HG02852 (cell line): ENCODE measurements at regions not wholly inside any gene's neighbourhood (a gene's known extent, or its start where the extent isn't known, plus 50 kb on each side); places are given as distances from the start of the nearest gene placed in this dataset.

Experiments used
- ATAC-seq: cut with Tn5 transposase; IDR thresholded peaks from one replicate; pipeline ENCODE4 v1.9.1; 2021; ENCODE audit warnings: mild to moderate bottlenecking, moderate library complexity; ENCODE audit not compliant: unreplicated experiment

GRCh38 chr6:139832493-139833305 lies 458.3 kb upstream of the CITED2 start:
- ATAC-seq: no peak

DNA sequence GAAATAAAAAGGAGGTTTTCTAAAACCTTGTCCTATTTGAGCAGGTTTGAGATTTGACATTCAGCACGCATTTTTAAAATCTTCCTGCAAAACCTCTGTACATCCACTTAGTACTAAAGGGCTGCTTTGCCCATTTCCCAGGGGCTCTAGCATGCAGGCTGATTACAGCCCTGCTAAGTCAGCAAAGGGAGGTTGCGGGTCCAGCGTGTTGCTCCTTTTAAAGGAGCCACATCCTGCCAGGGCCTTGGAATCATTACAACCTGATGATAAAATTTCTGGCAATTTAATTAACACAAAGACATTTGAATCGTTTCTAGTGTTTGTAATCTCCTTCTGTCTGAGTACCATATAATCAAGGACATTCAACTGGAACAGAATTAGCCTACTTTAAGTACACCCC lies 455.1 kb upstream of the CITED2 start:
- ATAC-seq: no peak

DNA sequence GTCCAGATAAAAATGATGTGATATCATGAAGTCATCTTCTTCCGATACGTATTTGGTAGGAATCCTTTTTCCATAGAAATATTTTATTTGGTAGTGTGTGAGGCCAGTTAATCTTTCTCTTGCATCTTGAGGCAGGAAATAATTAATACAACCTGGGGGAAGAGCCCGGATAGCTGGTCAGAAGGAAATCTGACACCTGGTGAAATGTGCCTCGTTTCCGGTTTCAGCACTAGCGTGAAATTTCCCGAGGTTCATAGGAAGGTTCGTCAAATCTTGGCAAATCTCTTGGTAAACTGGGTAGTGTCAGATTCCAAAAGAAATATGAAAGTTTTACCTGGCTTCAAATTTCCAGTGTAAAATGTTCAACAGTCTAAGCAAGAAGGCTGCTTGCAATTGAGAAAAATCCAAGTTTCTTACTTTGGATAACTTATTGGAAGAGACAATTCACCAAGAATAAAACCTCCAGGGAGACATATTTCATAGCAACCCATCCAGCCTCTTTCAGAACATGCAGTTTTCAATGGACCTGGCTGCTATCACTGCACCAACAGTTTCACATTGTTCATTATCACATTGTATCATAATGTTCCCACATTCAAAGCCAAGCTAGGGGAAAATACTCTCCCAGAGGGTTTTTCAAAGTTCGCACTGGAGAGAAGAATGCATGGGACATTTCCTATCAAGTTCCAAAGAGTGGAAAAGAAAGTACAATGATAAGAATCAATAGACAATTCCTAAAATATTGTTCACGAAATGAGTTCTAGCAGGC lies 454.5 kb upstream of the CITED2 start:
- ATAC-seq: no peak

DNA sequence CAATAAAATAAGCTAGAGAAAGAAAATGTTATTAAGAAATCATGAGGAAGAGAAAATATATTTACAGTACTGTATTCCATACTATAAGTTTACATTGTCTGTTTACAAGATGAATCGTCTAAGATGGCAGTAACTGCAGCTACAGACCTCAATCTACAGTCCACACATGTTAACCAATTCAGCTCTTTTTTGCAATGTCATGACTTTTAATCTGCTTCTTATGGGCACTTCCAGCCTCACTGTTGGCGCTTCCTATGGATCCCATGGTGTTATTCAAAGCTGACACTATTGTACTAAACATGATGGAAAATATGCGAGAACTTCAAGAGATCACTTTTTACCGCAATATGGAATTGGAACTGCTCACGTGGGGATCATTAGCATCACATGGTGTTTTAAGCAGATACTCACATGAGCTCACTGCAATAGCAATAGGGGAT lies 451.5 kb upstream of the CITED2 start:
- no peak for ATAC-seq

- ATAC-seq: no peak
Measured at GRCh38 chr6:139824864-139825263, 450.4 kb upstream of the CITED2 start.

- ATAC-seq: no peak
Measured at GRCh38 chr6:139823808-139824126, 449.3 kb upstream of the CITED2 start.

GRCh38 chr6:139823099-139823807 lies 448.8 kb upstream of the CITED2 start:
- no peak for ATAC-seq

DNA sequence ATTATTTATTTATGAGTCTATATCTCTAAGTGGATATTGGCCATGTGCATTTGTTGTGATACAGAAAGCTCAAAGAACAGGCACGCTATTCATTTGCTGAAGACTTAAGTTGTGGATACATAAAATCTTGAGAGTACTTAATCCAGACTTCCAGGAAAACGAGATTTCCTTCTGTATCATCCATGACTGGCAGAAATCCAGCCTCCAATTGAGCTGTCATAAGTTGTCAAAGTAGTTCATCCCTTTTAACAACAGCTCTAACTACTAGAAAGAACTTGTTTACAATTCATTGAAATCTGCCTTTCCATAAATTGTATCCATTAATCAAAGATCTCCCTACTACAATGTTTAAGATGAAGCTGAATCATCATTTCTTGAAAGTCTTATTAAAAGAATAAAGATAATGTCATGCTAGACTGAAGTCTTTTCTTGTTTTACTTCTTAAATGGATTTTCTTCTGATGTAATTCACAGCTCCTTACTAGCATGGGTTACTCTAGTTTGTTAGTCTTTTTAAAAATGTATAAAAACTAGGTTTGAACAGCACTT lies 447.3 kb upstream of the CITED2 start:
- ATAC-seq: no peak

GRCh38 chr6:139820210-139820609 lies 445.8 kb upstream of the CITED2 start:
- ATAC-seq: no peak

DNA sequence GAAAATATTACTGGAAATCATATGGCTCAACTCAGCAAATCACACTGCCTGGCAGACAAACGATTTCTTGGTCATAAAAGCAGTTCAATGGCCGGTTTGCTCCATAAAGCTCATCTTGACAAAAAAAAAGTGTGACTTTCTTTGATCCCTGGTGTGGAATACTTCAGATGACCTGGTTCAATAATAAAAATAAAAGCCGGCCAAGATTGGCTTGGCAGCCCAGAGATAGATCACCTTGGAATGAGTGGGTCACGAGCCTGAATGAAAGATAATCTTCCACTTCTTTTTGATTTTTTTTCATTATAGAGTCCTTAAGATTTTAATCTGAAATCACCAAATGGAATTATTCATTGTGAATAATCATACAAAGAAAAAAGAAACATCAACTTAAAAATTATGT lies 445.3 kb upstream of the CITED2 start:
- no peak for ATAC-seq

DNA sequence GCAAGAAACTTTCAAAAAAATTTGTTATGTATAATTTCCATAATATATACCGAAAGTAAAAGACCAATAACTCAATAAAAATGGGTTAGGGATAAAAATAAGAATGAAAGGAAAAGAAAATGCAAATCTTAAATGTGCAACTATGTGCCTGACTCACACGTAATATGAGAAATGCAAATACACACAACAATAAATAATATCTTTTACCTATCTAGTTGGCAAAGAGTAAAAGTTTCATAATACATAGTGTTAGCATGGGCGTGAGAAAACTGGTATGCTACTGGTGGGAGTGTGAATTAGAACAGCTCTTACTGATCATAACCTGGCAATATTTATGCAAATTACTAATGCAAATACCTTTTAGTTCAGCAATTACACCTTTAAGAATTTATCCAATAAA lies 438.5 kb upstream of the CITED2 start:
- ATAC-seq: no peak

DNA sequence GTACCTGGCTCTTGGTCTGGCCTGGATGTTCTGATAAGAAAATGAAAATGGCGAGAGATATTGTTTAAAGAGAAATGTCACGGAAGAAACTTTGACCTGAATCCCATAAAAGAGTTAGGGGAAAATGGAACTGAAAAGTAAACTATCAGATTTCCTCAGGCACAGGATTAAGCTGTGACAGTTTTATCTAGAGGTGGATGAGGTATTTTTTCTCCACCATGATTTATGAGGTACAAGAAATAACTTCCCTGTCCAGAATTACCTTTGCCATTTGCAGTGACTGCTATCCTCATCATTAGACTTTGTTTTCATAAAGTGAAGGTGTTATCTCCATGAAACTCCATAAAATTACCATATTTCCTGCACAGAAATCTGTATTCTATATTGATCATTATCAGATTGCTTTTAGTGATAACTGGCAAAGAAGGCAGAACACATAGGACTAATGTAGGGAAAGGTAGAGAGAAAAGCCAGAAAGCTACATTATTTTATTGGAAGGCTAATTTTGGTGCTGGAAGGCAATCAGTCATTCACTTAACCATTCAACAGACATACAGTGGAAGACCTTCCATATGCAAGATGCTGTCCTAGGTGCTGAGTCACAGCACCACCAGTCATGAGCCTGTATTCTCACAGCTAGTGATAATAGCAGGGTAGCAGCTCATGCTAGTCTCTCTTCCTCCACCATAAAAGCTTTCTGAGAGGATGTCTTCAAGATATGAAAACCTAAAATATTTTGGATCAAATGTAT lies 427.3 kb upstream of the CITED2 start:
- no peak for ATAC-seq

DNA sequence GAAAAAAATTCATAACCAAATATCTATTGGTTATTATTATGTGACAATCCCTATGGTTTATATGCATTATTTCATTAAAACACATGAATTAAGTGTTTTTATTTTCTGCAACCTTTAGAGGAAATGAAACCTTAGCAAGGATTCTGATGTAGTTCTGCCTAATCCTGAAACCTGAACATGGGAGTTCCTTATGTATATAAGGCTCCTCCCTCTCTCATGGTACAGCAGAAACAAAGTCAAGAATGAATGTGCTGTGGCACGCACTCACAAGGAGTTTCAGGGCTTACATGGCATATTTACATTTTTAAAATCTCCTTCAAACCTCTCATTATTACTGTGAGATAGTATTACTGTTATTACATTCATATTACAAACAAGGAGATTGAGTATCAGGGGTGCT lies 426.4 kb upstream of the CITED2 start:
- peak; percentile 92 for ATAC-seq

DNA sequence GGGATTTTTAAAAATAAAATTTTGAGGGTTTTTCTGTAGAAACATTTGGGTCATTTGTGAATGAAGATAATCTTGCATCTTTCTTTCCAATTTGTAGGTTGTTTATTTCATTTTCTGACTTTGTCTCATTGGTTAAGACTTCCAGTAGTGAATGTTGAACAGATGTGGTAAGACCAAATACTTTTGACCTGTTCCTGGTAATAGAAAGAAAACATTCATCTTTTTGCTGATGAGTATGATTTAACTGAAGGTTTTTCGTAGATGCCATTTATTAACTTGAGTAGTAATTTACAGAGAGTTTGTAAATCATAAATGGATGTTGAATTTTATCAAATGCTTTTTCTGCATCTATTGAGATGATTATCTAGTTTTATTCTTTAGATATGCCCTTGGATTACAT lies 416.1 kb upstream of the CITED2 start:
- no peak for ATAC-seq

DNA sequence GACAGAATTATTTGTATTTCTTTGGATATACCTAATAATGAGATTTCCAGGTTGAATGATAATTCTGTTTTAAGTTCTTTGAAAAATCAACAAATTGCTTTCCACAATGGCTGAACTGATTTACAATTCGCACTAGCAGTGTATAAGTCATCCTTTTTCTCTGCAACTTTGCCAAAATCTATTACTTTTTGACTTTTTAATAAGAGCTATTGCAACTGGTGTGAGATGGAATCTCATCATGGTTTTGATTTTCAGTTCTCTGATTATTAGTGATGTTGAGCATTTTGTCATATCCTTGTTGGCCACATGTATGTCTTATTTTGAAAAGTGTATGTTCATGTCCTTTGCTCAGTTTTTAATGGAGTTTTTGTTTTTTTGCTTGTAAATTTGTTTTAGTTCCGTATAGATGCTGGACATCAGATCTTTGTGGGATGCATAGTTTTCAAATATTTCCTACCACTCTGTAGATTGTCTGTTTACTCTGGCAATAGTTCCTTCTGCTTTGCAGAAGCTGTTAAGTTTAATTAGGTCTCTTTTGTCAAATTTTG lies 409.8 kb upstream of the CITED2 start:
- ATAC-seq: no peak

- no peak for ATAC-seq
Measured at GRCh38 chr6:139779988-139780774, 405.7 kb upstream of the CITED2 start.

GRCh38 chr6:139778688-139779087 lies 404.2 kb upstream of the CITED2 start:
- ATAC-seq: no peak

DNA sequence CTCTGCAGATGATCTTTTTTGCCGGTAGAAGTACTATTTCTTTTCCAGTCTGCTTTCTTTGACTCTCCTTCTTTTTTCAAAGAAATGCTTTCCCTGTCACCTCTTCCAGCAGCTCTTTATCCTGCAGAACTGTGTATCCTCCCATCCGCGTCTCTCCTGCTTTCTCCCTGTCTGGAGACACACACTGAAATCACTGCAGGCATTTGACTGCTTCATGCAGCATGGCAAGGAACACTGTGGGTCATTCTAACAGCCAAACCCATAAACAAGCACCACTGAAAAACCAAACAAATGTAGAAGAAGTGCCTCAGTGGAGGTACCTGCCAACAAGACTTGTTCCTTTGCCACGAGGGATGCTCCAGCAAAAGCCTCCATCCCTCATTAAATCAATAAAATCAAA lies 403.7 kb upstream of the CITED2 start:
- no peak for ATAC-seq

- no peak for ATAC-seq
Measured at GRCh38 chr6:139777202-139777970, 402.9 kb upstream of the CITED2 start.
